ENCODE measurements at regions not wholly inside any gene's neighbourhood (a gene's known extent, or its start where the extent isn't known, plus 50 kb on each side); places are given as distances from the start of the nearest gene placed in this dataset.

DNA sequence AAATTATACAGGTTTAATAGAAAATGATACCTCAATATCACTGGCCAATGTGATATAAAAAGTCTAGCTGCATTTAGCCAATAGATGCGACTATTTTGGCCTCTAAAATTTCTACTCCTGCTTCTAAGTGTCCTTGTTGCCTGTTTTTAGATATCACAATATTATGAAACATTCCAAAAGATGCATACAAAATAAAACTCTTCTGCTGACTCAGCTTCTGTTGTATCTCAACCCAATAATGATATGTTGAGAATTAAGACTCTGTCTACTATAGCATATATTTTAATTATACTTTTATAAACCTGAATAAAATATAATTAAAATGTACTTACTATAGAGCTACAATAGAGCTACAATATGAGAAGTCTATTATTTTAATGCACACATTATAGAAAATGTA lies 661.0 kb upstream of the TEX47 start:
- TF ChIP-seq POLR2A (IDR thresholded peaks at IDR 0.05) = no peak
- TF ChIP-seq, protein P1, sequence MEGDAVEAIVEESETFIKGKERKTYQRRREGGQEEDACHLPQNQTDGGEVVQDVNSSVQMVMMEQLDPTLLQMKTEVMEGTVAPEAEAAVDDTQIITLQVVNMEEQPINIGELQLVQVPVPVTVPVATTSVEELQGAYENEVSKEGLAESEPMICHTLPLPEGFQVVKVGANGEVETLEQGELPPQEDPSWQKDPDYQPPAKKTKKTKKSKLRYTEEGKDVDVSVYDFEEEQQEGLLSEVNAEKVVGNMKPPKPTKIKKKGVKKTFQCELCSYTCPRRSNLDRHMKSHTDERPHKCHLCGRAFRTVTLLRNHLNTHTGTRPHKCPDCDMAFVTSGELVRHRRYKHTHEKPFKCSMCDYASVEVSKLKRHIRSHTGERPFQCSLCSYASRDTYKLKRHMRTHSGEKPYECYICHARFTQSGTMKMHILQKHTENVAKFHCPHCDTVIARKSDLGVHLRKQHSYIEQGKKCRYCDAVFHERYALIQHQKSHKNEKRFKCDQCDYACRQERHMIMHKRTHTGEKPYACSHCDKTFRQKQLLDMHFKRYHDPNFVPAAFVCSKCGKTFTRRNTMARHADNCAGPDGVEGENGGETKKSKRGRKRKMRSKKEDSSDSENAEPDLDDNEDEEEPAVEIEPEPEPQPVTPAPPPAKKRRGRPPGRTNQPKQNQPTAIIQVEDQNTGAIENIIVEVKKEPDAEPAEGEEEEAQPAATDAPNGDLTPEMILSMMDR (IDR thresholded peaks at IDR 0.05) = no peak
